ENCODE measurements at regions not wholly inside any gene's neighbourhood (a gene's known extent, or its start where the extent isn't known, plus 50 kb on each side); places are given as distances from the start of the nearest gene placed in this dataset.

GRCh38 chr15:96146726-96147125 is 183.8 kb upstream of the NR2F2 start (continued):
- TF ChIP-seq, protein P1, sequence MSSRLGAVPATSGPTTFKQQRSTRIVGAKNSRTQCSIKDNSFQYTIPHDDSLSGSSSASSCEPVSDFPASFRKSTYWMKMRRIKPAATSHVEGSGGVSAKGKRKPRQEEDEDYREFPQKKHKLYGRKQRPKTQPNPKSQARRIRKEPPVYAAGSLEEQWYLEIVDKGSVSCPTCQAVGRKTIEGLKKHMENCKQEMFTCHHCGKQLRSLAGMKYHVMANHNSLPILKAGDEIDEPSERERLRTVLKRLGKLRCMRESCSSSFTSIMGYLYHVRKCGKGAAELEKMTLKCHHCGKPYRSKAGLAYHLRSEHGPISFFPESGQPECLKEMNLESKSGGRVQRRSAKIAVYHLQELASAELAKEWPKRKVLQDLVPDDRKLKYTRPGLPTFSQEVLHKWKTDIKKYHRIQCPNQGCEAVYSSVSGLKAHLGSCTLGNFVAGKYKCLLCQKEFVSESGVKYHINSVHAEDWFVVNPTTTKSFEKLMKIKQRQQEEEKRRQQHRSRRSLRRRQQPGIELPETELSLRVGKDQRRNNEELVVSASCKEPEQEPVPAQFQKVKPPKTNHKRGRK (CRISPR knock-in tag; IDR thresholded peaks at IDR 0.05; ENCODE audit: borderline replicate concordance): no peak
- no peak for TF ChIP-seq NR1H2 (CRISPR knock-in tag; IDR thresholded peaks at IDR 0.05)

- ChIA-PET CTCF (no interaction called here), POLR2A (no interaction called here)
- Mint-ChIP-seq H3K27ac (no peak overlapping the region), H3K36me3 (no peaks in the 10 kb centered on the region), H3K9me3 (no peaks in the 10 kb centered on the region), H3K27me3 (ENCODE audit: low read depth) (peaks cover 3% of the 10 kb centered on the region), H3K4me1 (0 out of 2 replicates have a peak, but pooled peaks cover 7% of the 10 kb centered on the region), H3K4me3 (no peak overlapping the region)
- TF ChIP-seq KAT7 (CRISPR knock-in tag; IDR thresholded peaks at IDR 0.05; ENCODE audit: borderline replicate concordance) (no peak), RELA (CRISPR knock-in tag; IDR thresholded peaks at IDR 0.05; ENCODE audit: borderline replicate concordance) (no peak), ATF3 (CRISPR knock-in tag; conservative IDR thresholded peaks at IDR 0.05) (no peak), ZNF219 (CRISPR knock-in tag; IDR thresholded peaks at IDR 0.05; ENCODE audit: borderline replicate concordance) (no peak), CBFB (CRISPR knock-in tag; IDR thresholded peaks at IDR 0.05; ENCODE audit: low read depth) (no peak), ZNF138 (CRISPR knock-in tag; conservative IDR thresholded peaks at IDR 0.05) (no peak), MAX (CRISPR knock-in tag; IDR thresholded peaks at IDR 0.05) (no peak), ZNF232 (CRISPR knock-in tag; IDR thresholded peaks at IDR 0.05) (no peak), SOX15 (CRISPR knock-in tag; IDR thresholded peaks at IDR 0.05) (no peak), USF1 (CRISPR knock-in tag; IDR thresholded peaks at IDR 0.05) (no peak), GRHL2 (CRISPR knock-in tag; IDR thresholded peaks at IDR 0.05; ENCODE audit: insufficient replicate concordance, severe bottlenecking) (no peak), GTF2I (CRISPR knock-in tag; conservative IDR thresholded peaks at IDR 0.05) (no peak), SP1 (CRISPR knock-in tag; conservative IDR thresholded peaks at IDR 0.05) (no peak)
- TF ChIP-seq, protein P2, sequence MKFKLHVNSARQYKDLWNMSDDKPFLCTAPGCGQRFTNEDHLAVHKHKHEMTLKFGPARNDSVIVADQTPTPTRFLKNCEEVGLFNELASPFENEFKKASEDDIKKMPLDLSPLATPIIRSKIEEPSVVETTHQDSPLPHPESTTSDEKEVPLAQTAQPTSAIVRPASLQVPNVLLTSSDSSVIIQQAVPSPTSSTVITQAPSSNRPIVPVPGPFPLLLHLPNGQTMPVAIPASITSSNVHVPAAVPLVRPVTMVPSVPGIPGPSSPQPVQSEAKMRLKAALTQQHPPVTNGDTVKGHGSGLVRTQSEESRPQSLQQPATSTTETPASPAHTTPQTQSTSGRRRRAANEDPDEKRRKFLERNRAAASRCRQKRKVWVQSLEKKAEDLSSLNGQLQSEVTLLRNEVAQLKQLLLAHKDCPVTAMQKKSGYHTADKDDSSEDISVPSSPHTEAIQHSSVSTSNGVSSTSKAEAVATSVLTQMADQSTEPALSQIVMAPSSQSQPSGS (CRISPR knock-in tag; IDR thresholded peaks at IDR 0.05; ENCODE audit: borderline replicate concordance, low read depth): no peak
- TF ChIP-seq, protein P3, sequence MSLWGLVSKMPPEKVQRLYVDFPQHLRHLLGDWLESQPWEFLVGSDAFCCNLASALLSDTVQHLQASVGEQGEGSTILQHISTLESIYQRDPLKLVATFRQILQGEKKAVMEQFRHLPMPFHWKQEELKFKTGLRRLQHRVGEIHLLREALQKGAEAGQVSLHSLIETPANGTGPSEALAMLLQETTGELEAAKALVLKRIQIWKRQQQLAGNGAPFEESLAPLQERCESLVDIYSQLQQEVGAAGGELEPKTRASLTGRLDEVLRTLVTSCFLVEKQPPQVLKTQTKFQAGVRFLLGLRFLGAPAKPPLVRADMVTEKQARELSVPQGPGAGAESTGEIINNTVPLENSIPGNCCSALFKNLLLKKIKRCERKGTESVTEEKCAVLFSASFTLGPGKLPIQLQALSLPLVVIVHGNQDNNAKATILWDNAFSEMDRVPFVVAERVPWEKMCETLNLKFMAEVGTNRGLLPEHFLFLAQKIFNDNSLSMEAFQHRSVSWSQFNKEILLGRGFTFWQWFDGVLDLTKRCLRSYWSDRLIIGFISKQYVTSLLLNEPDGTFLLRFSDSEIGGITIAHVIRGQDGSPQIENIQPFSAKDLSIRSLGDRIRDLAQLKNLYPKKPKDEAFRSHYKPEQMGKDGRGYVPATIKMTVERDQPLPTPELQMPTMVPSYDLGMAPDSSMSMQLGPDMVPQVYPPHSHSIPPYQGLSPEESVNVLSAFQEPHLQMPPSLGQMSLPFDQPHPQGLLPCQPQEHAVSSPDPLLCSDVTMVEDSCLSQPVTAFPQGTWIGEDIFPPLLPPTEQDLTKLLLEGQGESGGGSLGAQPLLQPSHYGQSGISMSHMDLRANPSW (CRISPR knock-in tag; conservative IDR thresholded peaks at IDR 0.05; ENCODE audit: low read depth): no peak
- TF ChIP-seq, protein P4, sequence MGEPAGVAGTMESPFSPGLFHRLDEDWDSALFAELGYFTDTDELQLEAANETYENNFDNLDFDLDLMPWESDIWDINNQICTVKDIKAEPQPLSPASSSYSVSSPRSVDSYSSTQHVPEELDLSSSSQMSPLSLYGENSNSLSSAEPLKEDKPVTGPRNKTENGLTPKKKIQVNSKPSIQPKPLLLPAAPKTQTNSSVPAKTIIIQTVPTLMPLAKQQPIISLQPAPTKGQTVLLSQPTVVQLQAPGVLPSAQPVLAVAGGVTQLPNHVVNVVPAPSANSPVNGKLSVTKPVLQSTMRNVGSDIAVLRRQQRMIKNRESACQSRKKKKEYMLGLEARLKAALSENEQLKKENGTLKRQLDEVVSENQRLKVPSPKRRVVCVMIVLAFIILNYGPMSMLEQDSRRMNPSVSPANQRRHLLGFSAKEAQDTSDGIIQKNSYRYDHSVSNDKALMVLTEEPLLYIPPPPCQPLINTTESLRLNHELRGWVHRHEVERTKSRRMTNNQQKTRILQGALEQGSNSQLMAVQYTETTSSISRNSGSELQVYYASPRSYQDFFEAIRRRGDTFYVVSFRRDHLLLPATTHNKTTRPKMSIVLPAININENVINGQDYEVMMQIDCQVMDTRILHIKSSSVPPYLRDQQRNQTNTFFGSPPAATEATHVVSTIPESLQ (CRISPR knock-in tag; IDR thresholded peaks at IDR 0.05): no peak
- TF ChIP-seq, protein P5, sequence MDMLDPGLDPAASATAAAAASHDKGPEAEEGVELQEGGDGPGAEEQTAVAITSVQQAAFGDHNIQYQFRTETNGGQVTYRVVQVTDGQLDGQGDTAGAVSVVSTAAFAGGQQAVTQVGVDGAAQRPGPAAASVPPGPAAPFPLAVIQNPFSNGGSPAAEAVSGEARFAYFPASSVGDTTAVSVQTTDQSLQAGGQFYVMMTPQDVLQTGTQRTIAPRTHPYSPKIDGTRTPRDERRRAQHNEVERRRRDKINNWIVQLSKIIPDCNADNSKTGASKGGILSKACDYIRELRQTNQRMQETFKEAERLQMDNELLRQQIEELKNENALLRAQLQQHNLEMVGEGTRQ (CRISPR knock-in tag; IDR thresholded peaks at IDR 0.05): no peak
- TF ChIP-seq, protein P6, sequence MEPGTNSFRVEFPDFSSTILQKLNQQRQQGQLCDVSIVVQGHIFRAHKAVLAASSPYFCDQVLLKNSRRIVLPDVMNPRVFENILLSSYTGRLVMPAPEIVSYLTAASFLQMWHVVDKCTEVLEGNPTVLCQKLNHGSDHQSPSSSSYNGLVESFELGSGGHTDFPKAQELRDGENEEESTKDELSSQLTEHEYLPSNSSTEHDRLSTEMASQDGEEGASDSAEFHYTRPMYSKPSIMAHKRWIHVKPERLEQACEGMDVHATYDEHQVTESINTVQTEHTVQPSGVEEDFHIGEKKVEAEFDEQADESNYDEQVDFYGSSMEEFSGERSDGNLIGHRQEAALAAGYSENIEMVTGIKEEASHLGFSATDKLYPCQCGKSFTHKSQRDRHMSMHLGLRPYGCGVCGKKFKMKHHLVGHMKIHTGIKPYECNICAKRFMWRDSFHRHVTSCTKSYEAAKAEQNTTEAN (CRISPR knock-in tag; IDR thresholded peaks at IDR 0.05): no peak
- ATAC-seq (no peak), DNase-seq (ENCODE audit: low spot score) (no peak)
Measured at GRCh38 chr15:96147267-96147666, 183.2 kb upstream of the NR2F2 start.
